GM10266 (cell line): ENCODE measurements at regions not wholly inside any gene's neighbourhood (a gene's known extent, or its start where the extent isn't known, plus 50 kb on each side); places are given as distances from the start of the nearest gene placed in this dataset.

Source experiments
- DNase-seq: peaks from one replicate; pipeline ENCODE4 v3.0.0; 2012; ENCODE audit errors: extremely low spot score
- TF ChIP-seq, protein P1 (sequence below): IDR thresholded peaks from 2 replicates; pipeline ENCODE4 v1.5.1; 2012; ENCODE audit warnings: mild to moderate bottlenecking, low read depth; ENCODE audit not compliant: control insufficient read depth, insufficient read depth; ENCODE audit errors: missing control alignments

- TF ChIP-seq, protein P1, sequence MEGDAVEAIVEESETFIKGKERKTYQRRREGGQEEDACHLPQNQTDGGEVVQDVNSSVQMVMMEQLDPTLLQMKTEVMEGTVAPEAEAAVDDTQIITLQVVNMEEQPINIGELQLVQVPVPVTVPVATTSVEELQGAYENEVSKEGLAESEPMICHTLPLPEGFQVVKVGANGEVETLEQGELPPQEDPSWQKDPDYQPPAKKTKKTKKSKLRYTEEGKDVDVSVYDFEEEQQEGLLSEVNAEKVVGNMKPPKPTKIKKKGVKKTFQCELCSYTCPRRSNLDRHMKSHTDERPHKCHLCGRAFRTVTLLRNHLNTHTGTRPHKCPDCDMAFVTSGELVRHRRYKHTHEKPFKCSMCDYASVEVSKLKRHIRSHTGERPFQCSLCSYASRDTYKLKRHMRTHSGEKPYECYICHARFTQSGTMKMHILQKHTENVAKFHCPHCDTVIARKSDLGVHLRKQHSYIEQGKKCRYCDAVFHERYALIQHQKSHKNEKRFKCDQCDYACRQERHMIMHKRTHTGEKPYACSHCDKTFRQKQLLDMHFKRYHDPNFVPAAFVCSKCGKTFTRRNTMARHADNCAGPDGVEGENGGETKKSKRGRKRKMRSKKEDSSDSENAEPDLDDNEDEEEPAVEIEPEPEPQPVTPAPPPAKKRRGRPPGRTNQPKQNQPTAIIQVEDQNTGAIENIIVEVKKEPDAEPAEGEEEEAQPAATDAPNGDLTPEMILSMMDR: no peak
- no peak for DNase-seq
These were observed 63.5 kb upstream of the HDDC2 start for GRCh38 chr6:125365230-125365629.

DNA sequence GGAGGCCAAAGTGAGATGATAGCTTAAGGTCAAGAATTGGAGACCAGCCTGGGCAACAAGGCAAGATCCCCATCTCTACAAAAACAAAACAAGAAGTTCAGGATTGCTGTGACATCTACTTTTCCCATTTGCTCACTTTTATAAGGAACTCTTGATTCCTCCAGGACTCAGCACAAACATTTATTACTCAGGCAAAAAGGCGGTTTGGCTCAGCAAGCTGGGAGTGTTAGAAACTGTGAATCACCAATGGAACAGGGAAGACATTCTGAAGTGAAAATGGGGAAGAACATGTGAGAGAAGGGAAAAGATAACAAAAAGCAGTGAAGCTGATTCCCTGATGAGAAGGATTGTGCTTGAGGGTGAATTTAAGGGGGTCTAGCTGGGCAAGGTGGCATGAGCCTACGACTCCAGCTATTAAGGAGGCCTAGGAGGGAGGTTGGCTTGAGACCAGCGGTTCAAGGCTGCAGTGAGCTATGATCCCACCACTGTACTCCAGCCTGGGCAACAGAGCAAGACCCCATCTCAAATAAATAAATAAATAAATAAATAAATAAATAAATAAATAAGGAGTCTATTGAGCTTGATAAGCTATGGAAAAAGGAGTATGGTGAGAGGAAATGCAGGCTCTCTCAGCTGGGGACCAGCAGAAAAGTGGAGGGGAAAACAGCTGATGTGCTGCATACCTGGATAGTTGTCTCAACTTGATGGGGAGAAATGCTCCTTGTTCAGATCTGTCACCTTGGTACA lies 65.4 kb upstream of the HDDC2 start:
- no peak for DNase-seq

GRCh38 chr6:125370343-125370742 lies 68.6 kb upstream of the HDDC2 start:
- DNase-seq: no peak
- TF ChIP-seq, protein P1: no peak

More for the DNA sequence above, 65.4 kb upstream of the HDDC2 start:
- TF ChIP-seq, protein P1: no peak

DNA sequence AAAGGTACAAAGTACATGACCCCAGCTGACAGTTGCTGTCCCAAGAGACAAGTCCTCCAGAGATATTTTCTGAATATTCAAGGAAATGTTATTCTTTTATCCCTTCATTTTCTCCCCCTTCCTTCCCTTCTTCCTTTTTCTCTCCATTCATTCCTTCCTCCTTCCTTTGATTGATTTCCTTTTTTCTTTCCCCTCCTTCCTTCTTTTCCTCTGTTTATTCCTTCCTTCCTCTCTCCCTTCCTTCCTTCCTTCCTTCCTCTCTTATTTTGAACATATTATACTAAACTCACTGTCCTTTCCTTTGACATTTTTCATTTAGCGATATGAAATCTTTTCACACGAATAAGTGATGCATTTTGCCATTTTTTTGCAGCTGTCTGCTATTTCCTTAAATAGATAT lies 73.2 kb upstream of the HDDC2 start:
- no peak for DNase-seq
- TF ChIP-seq, protein P1: no peak

- TF ChIP-seq, protein P1: no peak
- DNase-seq: no peak
These were observed 74.1 kb upstream of the HDDC2 start for GRCh38 chr6:125375821-125376220.

DNA sequence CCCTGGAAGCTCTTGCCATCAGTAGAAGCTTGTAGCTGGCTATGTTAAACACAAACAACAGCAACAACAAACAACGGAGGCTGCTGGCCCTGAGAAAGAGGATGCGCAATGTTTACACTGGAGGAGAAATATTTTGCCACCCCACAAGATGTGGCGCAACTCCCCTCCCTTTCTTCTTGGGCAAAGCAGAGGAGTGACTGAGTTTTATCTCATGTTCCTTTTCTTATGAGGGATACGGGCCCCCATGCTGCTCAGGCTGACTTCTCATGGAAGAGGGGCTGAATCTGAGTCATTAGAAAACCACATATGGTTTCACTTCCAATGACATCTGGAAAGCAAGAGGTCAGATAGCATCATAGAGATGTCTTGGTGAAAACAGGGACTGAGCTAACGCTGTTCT lies 75.9 kb upstream of the HDDC2 start:
- no peak for DNase-seq

DNA sequence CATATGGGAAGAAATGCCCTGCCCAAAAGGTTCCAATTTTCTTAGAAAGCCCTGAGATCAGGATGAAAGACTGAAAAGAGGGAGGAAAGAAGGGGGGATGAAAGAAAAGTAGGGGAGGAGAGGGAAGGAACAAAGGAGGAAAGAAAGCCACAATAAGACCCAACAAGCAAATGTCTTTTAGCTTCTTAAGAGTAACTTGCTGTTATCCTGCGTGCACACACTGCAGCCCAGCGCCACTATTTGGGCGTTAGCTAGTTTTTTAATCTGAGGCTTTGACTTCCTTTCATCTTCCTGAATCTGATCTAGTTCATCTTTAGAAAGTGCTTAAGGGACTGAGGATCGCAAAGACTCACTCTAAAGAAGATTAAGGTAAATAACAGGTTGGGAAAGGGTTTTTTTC lies 77.4 kb upstream of the HDDC2 start:
- TF ChIP-seq, protein P1: no peak
- no peak for DNase-seq

More for the DNA sequence above, 75.9 kb upstream of the HDDC2 start:
- TF ChIP-seq, protein P1: no peak
